ENCODE measurements at regions not wholly inside any gene's neighbourhood (a gene's known extent, or its start where the extent isn't known, plus 50 kb on each side); places are given as distances from the start of the nearest gene placed in this dataset.
A peak's percentile ranks its signal among the peaks of the same experiment; 100 is the strongest.

- Histone ChIP-seq H3K4me2 (no peak overlapping the region), H3K4me3 (no peak overlapping the region), H3K27ac (no peak overlapping the region), H3K4me1 (no peaks in the 10 kb centered on the region), H3K9me3 (no peaks in the 10 kb centered on the region)
- ChIA-PET CTCF (no interaction called here), POLR2A (no interaction called here)
- FAIRE-seq (no peak), DNase-seq (ENCODE audit: low read depth in 1 of 2, low spot score in 1 of 2) (no peak), ATAC-seq (no peak)
- TF ChIP-seq, protein P1, sequence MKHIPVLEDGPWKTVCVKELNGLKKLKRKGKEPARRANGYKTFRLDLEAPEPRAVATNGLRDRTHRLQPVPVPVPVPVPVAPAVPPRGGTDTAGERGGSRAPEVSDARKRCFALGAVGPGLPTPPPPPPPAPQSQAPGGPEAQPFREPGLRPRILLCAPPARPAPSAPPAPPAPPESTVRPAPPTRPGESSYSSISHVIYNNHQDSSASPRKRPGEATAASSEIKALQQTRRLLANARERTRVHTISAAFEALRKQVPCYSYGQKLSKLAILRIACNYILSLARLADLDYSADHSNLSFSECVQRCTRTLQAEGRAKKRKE (CRISPR knock-in tag; IDR thresholded peaks at IDR 0.05; ENCODE audit: low read depth), result no peak
- no peak for TF ChIP-seq NPAS2 (CRISPR knock-in tag; IDR thresholded peaks at IDR 0.05; ENCODE audit: borderline replicate concordance)
- TF ChIP-seq RAD21 (conservative IDR thresholded peaks at IDR 0.05 in 1 of 2, IDR thresholded peaks at IDR 0.05 in 1 of 2), result no peak
- TF ChIP-seq FOSL2 (IDR thresholded peaks at IDR 0.05), result no peak
- no peak for TF ChIP-seq FOSL2 (CRISPR knock-in tag; IDR thresholded peaks at IDR 0.05)
- no peak for TF ChIP-seq MAZ (IDR thresholded peaks at IDR 0.05; ENCODE audit: borderline replicate concordance, low read depth, low read length)
- no peak for TF ChIP-seq CHD2 (IDR thresholded peaks at IDR 0.05; ENCODE audit: low read length, partially characterized antibody)
Observed at GRCh38 chr6:142633317-142633716, 311.7 kb downstream of the HIVEP2 start.

- CTCF ChIA-PET, result no interaction called here
- TF ChIP-seq NR3C1 (IDR thresholded peaks at IDR 0.05) (no peak), FOSL2 (IDR thresholded peaks at IDR 0.05) (peak; percentile 27; the same call in 1 of the 2 replicates), FOSL2 (CRISPR knock-in tag; IDR thresholded peaks at IDR 0.05) (no peak), HOXA7 (CRISPR knock-in tag; IDR thresholded peaks at IDR 0.05) (no peak)
- 0 out of 3 replicates have a peak overlapping the region, but pooled peaks have one; percentile 11 for H3K4me2 ChIP-seq
- no peaks in the 10 kb centered on the region for H3K9me3 ChIP-seq
- WGBS (ENCODE audit: missing lambda C conversion rate), result 25% methylated on average over 1 of the region's 1 CpG
- no peaks in the 10 kb centered on the region for H3K4me1 ChIP-seq
- DNase-seq (ENCODE audit: low read depth in 1 of 2, low spot score in 1 of 2), result no peak
- H3K27ac ChIP-seq, result 0 out of 6 replicates have a peak overlapping the region, but pooled peaks of 1 of the 2 experiments have one; percentile 16
- FAIRE-seq, result no peak
- no peak overlapping the region for H3K4me3 ChIP-seq
- POLR2A ChIA-PET, result no interaction called here
- ATAC-seq, result no peak
Observed at GRCh38 chr6:142635130-142635529, 309.8 kb downstream of the HIVEP2 start.

DNA sequence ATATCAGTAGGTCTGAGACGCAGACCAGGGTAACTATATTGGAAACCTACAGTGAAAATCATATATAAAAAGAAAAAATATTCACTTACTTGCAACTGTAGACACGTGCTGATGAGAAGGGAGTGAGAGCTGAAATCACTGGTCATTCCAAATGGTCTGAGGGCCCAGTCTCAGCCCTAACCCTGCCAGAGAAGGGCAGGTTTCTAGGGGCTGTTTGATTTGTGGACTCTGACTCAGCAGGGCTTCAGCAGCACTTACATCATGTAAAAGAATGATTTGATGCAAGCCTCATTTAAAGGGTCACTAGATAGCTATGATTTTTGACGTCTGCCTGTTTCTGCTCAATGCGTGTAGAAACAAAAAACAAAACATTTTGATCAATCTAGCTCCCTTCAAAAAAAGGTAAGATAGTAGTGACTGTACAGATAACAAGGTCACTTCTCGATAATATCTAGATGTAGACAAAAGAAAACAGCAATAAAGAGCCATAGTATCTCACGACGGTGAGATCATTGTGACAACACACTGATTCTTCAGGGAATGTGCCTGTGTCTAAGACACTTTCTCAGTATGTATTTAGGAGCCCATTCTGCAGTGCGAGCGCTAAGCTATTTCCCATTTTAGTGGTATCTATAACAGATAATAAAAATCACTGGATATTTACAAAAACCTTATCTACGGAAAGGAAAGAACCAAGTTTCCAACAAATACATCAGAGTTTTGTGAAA, 307.2 kb downstream of the HIVEP2 start:
- H3K4me3 ChIP-seq, result no peak overlapping the region
- ChIA-PET CTCF (no interaction called here), POLR2A (no interaction called here)
- no peak for TF ChIP-seq HDAC2 (IDR thresholded peaks at IDR 0.05)
- TF ChIP-seq CBX2 (IDR thresholded peaks at IDR 0.05; ENCODE audit: borderline replicate concordance, low read depth), result no peak
- TF ChIP-seq ZSCAN20 (CRISPR knock-in tag; IDR thresholded peaks at IDR 0.05), result no peak
- no peak for TF ChIP-seq HOXB5 (CRISPR knock-in tag; IDR thresholded peaks at IDR 0.05)
- TF ChIP-seq, protein P1 (CRISPR knock-in tag; IDR thresholded peaks at IDR 0.05; ENCODE audit: low read depth), result no peak
- TF ChIP-seq CHD4 (IDR thresholded peaks at IDR 0.05; ENCODE audit: borderline replicate concordance), result no peak
- TF ChIP-seq, protein P2, sequence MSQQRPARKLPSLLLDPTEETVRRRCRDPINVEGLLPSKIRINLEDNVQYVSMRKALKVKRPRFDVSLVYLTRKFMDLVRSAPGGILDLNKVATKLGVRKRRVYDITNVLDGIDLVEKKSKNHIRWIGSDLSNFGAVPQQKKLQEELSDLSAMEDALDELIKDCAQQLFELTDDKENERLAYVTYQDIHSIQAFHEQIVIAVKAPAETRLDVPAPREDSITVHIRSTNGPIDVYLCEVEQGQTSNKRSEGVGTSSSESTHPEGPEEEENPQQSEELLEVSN (IDR thresholded peaks at IDR 0.05; ENCODE audit: borderline replicate concordance, low read depth), result no peak
- no peak for TF ChIP-seq NPAS2 (CRISPR knock-in tag; IDR thresholded peaks at IDR 0.05; ENCODE audit: borderline replicate concordance)
- no peak for TF ChIP-seq EHMT2 (IDR thresholded peaks at IDR 0.05; ENCODE audit: low read depth)
- TF ChIP-seq GATA3 (IDR thresholded peaks at IDR 0.05; ENCODE audit: borderline replicate concordance), result no peak
- TF ChIP-seq ZC3H11A (IDR thresholded peaks at IDR 0.05), result no peak
- TF ChIP-seq BHLHE40 (IDR thresholded peaks at IDR 0.05; ENCODE audit: low read depth, low read length), result no peak
- no peak for TF ChIP-seq POLR2AphosphoS2 (conservative IDR thresholded peaks at IDR 0.05; ENCODE audit: low read length)
- no peak for TF ChIP-seq ESRRA (IDR thresholded peaks at IDR 0.05; ENCODE audit: borderline replicate concordance, low read length)
- TF ChIP-seq FOSL2 (IDR thresholded peaks at IDR 0.05), result no peak
- no peak for TF ChIP-seq FOSL2 (CRISPR knock-in tag; IDR thresholded peaks at IDR 0.05)
- TF ChIP-seq REST (IDR thresholded peaks at IDR 0.05), result no peak
- TF ChIP-seq SREBF2 (IDR thresholded peaks at IDR 0.05), result no peak
- no peak for TF ChIP-seq ZFP36 (IDR thresholded peaks at IDR 0.05; ENCODE audit: borderline replicate concordance, partially characterized antibody)
- FAIRE-seq, result no peak
- ATAC-seq, result peak in 1 of 2 experiments; percentile 57; a peak in 2 of 6 replicates
- no peak overlapping the region for H3K27ac ChIP-seq
- no peak for DNase-seq (ENCODE audit: low read depth in 1 of 2, low spot score in 1 of 2)
- 59% methylated on average over 10 of the region's 10 CpGs for WGBS (ENCODE audit: missing lambda C conversion rate)
- H3K4me1 ChIP-seq, result no peaks in the 10 kb centered on the region
- no peak overlapping the region for H3K4me2 ChIP-seq
- H3K9me3 ChIP-seq, result no peaks in the 10 kb centered on the region
